NCI-H146 treated with DMSO at 0.1 percent for 48 hours (cell line): ENCODE measurements at regions not wholly inside any gene's neighbourhood (a gene's known extent, or its start where the extent isn't known, plus 50 kb on each side); places are given as distances from the start of the nearest gene placed in this dataset.

ENCODE experiments used
- DNase-seq: peaks from one replicate; lab custom pipeline; 2025; ENCODE audit not compliant: unreplicated experiment; lab: John Stamatoyannopoulos, UW

DNA sequence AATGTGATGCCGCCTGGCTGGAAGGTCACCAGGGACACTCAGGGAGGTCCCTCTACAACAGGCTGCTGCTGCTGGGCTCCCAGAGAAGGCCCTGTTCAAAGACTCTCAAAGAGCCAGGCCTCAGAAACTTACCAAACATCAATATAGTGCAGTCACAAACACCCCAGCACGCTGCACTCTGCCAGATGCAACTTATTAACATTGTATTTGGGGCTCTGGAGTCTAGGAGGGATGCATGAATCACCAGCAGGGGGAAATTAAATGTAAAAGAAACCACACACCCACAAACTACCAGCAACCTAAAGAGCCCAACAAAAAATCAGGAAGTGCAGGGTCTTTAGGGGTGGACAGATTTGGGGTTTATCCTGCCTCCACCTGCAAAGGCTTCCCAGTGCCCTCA is 74.6 kb upstream of the SPATA12 start:
- no peak for DNase-seq

- DNase-seq, result no peak
Measured at GRCh38 chr3:56985460-56985859, 75.0 kb upstream of the SPATA12 start.

DNA sequence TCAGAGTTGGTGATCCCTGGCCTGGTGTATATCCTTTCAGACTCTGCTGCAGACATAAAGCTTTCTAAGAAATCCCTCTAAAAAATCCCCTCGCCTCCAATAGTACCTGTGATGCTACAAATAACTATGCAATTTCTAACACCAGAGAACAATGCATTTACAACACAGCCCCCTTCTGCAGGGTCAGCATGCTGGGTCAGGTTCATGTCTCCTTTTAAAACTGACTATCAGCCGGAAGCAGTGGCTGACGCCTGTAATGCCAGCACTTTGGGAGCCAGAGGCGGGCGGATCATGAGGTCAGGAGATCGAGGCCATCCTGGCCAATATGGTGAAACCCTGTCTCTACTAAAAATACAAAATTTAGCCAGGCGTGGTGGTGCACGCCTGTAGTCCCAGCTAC is 77.0 kb upstream of the SPATA12 start:
- DNase-seq, result no peak

- no peak for DNase-seq
Measured at GRCh38 chr3:56981445-56982230, 78.8 kb upstream of the SPATA12 start.

DNA sequence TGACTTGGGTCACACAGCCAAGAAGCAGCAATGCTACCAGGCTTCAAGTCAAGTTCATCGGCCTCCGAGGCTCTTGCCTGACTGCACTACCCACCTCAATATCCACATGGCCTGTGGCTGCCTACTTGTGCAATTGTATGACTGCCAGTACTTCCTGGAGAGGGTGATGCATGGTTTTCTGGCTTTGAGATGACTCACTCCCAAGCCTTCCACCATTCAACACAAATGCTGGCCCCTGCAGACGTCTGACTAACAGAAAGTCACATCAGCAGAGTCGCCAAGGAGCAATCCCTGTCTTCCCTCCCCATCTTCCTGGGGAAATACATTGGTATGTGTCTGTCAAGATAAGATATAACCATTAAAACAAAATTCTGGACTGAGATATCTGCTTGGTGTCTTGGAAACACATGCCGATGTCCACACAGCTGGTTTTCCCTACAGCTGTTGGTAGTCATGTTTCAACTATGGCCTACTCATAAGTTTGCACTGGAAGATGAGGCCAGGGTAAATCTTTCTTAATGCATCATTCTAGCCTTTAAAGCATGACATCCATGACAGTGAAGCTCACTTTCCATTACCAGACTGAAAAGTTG is 79.6 kb upstream of the SPATA12 start:
- DNase-seq, result no peak

DNA sequence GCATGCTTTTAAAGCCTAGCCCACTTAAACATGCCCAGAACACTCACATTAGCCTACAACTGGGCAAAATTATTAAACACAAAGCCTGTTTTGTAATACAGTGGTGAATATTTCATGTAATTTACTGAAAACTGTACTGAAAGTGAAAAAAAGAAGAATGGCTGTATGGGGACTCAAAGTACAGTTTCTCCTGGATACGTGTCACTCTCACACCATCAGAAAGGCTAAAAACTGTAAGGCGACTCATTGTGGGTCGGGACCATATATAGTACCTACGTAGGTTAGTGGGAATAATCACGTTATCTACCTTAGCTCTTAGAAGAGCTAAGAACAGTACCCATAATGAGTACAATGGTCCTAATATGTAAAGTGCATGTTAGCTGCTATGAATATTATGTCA is 80.2 kb upstream of the SPATA12 start:
- no peak for DNase-seq

DNA sequence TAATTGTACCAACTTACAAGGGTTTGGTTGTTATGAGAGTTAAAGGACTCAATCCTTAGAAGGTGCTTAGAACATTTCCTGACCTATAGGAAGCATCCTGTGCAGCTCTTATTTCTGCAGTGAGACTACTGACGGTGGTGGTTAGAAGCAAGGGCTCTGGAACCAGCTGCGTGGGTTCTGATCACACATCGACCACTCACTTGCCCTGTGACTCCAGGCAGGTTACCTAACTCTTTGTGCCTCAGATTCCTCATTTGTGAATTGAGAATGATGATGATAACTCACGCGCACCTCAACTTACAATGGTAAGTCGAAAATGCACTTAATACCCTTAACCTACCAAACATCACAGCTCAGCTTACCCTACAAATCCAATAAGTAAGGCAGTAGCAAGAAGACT is 80.7 kb upstream of the SPATA12 start:
- DNase-seq, result no peak

DNA sequence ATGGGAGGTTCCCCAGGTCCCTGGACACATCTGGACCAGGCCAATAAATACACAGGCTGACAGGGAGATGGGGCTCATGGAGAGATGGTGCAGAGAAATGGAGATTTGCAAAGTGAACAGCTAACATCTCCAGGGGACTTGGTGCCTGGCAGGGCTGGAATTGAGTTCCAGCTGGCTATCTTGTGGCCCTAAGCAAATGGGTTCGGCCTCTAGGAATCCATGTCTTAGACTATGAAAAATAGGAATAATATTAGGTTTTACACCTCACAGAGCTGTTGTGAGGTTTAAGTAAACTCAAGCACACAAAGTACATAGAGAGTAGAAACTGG is 82.9 kb upstream of the SPATA12 start:
- no peak for DNase-seq

DNA sequence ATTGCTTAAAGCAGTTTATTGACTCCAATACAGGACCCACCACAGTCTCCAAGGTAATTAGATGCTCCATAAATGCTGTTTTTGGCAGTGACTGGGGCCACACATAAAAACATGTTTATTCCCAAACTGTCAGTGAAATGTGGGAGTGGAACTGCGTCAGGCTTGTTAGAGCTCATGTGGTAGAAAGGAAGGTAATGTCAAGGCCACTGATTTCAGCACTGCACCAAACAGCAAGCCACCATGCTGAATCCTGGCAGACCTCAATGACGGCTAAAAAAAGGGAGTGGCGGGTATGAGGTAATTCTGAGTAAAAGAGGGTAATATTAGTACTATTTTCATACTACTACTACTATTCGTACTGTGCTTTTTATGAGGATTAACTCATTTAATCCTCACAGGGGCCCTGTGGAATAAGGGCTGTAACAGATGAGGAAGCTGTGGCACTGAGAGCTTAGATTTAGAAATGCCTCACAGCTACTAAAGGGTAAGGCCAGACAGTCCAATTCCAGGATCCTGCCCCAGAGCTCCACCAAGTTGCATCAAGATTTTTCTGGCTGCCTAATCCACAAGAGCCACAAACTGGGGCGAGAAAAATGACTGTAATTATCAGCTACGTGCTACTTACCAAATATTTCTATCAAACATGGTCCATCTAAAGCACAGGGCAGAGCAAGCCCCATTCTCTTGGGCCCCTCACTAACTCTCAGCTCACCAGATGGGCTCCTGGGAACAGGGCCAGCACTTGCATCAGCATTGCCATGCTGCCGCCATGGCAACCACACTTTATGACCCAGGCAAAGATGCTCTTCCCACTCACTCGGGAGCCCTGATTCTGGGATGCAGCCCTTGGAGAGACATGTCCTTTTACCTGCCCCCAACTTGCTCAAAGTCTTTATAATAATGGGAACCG is 83.6 kb upstream of the SPATA12 start:
- no peak for DNase-seq

DNA sequence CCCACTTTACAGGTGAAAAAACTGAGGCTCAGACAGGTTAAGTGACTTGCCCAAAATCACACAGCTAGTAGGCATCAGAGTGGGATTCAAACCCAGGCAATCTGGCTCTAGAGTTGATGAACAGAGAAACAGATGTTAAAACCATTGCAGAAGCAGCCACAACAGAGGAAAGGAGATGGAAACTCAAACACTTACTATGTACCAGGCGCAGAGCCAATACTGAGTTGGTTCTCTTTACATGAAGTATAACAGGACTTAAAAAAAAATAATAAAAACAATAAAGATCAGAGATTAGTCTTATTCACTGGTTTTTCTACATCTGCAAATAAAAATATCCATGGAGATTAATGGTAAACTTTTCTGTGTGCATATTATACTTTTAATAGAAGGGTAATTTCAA is 84.9 kb upstream of the SPATA12 start:
- no peak for DNase-seq

GRCh38 chr3:56974247-56974930 is 86.1 kb upstream of the SPATA12 start:
- no peak for DNase-seq

GRCh38 chr3:56971816-56972215 is 88.6 kb upstream of the SPATA12 start:
- DNase-seq, result no peak

- no peak for DNase-seq
Measured at GRCh38 chr3:56971261-56971660, 89.2 kb upstream of the SPATA12 start.

GRCh38 chr3:56970461-56970879 is 90.0 kb upstream of the SPATA12 start:
- DNase-seq, result no peak

- DNase-seq, result no peak
Measured at GRCh38 chr3:56969851-56970250, 90.6 kb upstream of the SPATA12 start.

GRCh38 chr3:56966509-56966908 is 94.0 kb upstream of the SPATA12 start:
- DNase-seq, result no peak

DNA sequence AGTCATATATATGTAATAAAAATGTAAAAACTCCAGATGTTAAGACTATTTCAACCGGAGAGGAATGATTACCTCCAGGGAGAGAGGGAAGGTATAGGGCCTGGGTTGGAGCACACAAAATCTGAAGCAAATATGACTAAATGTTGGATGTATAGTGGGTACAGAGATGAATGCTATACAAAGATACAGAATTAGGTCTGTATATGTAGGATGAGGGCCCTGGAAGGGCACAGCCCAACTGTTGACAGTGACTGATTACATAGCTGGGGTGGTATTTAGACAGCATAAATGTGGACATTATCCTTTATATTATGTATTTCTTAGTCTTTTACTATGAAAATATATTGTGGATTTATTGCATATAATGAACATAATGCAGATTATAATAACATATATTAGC is 94.4 kb upstream of the SPATA12 start:
- no peak for DNase-seq

DNA sequence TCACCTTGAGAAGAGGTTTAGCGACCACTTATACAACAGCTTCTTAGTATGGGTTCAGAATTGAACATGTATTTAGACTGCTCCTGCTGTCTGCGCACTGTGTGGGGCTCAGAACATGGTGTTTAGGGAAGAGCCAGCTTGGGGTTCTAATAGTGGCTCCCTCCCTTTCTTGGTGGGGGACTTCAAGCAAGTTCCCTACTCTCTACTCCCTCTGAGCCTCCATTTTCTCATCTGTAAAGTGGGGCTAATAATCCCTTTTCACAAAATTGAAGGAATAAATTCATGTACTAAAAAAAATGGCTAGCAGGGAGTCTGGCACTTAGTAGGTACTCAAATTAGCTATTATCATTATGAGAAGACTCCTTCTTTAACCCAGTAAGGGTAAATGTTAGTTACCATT is 97.5 kb upstream of the SPATA12 start:
- DNase-seq, result no peak

DNA sequence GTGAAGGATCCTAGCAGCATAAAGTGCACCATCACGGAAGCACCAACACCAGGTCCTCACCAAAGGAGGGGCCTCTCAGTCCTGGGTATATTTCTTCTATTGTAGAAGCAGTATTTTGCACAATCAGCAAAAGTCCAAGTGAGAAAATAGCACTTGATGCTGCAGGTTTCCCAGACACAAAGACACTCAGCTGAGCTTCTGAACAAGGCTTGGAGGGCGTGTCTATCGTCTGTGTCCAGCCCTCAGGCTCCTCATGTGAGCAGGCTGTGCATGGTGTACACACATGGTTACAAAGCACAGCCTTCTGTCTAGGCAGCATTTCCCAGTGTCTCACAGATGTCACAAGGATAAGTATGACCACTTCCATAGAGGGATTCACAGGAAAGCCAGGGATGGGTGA is 98.3 kb upstream of the SPATA12 start:
- DNase-seq, result no peak

DNA sequence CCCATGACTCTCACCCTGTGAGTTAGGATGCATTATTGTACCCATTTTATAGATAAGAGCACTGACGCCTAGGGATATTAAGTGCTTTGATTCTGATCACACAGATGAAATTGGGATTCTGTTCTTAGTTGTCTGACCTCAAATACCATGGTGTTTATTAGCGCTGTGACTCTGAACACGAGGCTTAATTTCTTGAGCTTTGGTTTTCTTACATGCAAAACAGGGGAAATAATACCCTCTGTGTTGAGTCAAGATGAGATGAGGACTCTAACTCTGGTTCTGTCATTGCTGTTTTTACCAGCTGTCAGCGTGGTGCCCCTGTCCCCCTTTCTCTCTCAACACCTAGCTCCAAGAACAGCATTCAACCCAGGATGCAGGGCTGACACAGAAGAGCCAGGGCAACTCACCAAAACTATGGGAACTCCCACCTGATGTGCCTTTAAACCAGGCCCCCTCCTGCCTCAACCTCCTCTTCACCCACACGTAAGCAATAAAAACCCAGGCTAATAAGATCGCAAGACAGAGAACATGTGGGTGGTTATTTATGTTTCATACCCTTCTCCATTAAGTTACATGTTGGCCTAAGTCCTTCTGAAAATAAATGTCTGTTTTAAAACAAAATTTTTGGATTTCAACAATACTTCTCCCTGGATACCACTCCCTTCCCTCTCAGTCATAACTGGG is 100.1 kb upstream of the SPATA12 start:
- no peak for DNase-seq

DNA sequence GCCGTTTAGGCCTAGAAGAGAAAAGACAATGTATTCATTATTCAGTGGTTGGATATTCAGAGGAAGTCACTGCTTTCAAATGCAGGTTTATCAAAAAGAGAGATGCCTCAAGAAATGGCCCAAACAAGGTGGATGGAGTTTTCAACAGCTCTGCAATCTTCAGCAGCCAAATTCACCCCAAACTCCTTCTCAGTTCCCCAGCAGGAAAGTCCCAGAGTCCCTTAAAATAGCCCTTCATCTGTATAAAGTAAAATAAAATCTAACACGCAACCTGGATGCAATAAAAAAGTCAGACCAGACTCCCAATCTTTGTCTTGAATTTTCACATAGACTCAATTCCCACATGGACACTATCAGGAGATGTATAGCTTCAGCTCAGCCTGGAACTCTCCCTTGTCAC is 101.6 kb upstream of the SPATA12 start:
- no peak for DNase-seq
